ENCODE measurements at regions not wholly inside any gene's neighbourhood (a gene's known extent, or its start where the extent isn't known, plus 50 kb on each side); places are given as distances from the start of the nearest gene placed in this dataset.

GRCh38 chr11:10619131-10619680, 50.7 kb upstream of the LYVE1 start:
- TF ChIP-seq CTCF (IDR thresholded peaks at IDR 0.05; ENCODE audit: low read length, missing control alignments) = no peak
- H3K4me3 ChIP-seq (replicated peaks; ENCODE audit: low read depth, low read length) = no peak overlapping the region
- DNase-seq (ENCODE audit: low read depth) = no peak

GRCh38 chr11:10618490-10618889, 50.0 kb upstream of the LYVE1 start:
- TF ChIP-seq CTCF (IDR thresholded peaks at IDR 0.05; ENCODE audit: low read length, missing control alignments) = no peak
- DNase-seq (ENCODE audit: low read depth) = no peak
- H3K4me3 ChIP-seq (replicated peaks; ENCODE audit: low read depth, low read length) = no peak overlapping the region

Data from fibroblast of pulmonary artery (primary cell).